ENCODE measurements at regions not wholly inside any gene's neighbourhood (a gene's known extent, or its start where the extent isn't known, plus 50 kb on each side); places are given as distances from the start of the nearest gene placed in this dataset.

DNA sequence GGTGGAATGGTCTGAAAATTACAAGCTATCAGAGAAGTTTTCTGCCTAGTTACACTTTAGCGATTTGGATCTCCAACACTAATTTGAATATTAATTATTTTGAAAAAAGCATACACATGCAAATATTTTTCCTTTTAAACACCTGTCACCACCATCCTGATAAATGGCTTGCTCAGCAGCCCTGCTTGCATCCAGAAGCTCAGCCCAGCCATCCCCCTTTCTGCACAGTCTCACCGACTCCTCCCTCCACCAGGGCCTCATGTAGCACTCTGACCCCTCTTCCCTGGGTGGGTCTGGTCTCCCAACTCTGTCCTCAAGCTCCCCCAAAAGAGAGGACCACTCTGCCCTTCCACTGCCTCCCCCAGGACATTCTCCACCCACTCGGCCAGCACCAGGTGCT lies 70.0 kb downstream of the C5orf15 start:
- TF ChIP-seq, protein P1, sequence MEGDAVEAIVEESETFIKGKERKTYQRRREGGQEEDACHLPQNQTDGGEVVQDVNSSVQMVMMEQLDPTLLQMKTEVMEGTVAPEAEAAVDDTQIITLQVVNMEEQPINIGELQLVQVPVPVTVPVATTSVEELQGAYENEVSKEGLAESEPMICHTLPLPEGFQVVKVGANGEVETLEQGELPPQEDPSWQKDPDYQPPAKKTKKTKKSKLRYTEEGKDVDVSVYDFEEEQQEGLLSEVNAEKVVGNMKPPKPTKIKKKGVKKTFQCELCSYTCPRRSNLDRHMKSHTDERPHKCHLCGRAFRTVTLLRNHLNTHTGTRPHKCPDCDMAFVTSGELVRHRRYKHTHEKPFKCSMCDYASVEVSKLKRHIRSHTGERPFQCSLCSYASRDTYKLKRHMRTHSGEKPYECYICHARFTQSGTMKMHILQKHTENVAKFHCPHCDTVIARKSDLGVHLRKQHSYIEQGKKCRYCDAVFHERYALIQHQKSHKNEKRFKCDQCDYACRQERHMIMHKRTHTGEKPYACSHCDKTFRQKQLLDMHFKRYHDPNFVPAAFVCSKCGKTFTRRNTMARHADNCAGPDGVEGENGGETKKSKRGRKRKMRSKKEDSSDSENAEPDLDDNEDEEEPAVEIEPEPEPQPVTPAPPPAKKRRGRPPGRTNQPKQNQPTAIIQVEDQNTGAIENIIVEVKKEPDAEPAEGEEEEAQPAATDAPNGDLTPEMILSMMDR (IDR thresholded peaks at IDR 0.05; ENCODE audit: low read depth, low read length, missing control alignments) = no peak
- no peaks in the 10 kb centered on the region for H3K27me3 ChIP-seq (replicated peaks)
- H3K4me3 ChIP-seq (ENCODE audit: low read depth, low read length) = no peak overlapping the region
- H3K36me3 ChIP-seq (replicated peaks) = no peaks in the 10 kb centered on the region
- in situ Hi-C loops (cut with HindIII; ENCODE audit: low pct_ligation_motif_present, low sequenced_read_pairs) = no loop called here
- no peak for DNase-seq
- H3K27ac ChIP-seq = no peak overlapping the region

DNA sequence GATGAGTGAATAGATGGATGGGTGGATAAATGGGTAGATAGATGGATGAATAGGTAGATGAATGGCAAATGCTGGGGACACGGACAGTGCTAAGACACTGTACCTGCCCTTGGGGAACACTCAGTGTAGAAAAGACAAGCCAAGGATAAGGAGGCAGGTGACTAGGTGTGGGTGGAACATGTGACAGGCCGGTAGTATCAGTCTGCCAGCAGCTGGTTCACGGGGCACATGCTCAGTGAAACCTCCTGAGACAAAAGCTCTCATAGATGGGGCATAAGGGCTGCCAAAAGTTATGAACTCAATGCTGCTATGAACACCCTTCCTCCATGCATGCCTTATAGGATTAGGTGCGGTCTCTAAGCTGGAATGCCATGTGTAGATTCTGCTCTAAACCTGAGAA lies 71.0 kb downstream of the C5orf15 start:
- H3K4me3 ChIP-seq (ENCODE audit: low read depth, low read length) = no peak overlapping the region
- no peak for DNase-seq
- H3K27ac ChIP-seq = no peak overlapping the region
- H3K36me3 ChIP-seq (replicated peaks) = no peaks in the 10 kb centered on the region
- in situ Hi-C loops (cut with HindIII; ENCODE audit: low pct_ligation_motif_present, low sequenced_read_pairs) = no loop called here
- TF ChIP-seq, protein P1 (IDR thresholded peaks at IDR 0.05; ENCODE audit: low read depth, low read length, missing control alignments) = no peak
- no peaks in the 10 kb centered on the region for H3K27me3 ChIP-seq (replicated peaks)

DNA sequence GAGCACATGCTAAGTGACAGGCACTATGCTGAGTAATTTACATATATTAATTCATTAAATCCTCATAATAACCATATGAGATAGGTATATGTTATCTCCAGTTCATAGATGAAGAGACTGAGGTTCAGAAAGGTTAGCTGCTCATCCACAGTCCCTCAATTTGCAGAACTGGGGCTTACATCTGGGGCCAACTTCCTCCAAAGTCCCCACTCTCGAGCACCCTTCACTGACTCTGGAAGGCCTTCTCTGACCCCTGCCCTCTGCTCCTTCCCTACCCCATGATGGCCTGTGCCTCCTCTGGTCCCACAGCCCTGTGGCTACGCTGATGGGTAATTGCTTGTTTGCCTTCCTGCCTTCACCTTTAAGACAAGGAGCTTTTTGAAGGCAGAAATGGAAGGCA lies 71.6 kb downstream of the C5orf15 start:
- in situ Hi-C loops (cut with HindIII; ENCODE audit: low pct_ligation_motif_present, low sequenced_read_pairs) = no loop called here
- DNase-seq = no peak
- Histone ChIP-seq H3K27me3 (replicated peaks) (no peaks in the 10 kb centered on the region), H3K4me3 (ENCODE audit: low read depth, low read length) (no peak overlapping the region), H3K36me3 (replicated peaks) (no peaks in the 10 kb centered on the region), H3K27ac (no peak overlapping the region)
- TF ChIP-seq, protein P1 (IDR thresholded peaks at IDR 0.05; ENCODE audit: low read depth, low read length, missing control alignments) = no peak

DNA sequence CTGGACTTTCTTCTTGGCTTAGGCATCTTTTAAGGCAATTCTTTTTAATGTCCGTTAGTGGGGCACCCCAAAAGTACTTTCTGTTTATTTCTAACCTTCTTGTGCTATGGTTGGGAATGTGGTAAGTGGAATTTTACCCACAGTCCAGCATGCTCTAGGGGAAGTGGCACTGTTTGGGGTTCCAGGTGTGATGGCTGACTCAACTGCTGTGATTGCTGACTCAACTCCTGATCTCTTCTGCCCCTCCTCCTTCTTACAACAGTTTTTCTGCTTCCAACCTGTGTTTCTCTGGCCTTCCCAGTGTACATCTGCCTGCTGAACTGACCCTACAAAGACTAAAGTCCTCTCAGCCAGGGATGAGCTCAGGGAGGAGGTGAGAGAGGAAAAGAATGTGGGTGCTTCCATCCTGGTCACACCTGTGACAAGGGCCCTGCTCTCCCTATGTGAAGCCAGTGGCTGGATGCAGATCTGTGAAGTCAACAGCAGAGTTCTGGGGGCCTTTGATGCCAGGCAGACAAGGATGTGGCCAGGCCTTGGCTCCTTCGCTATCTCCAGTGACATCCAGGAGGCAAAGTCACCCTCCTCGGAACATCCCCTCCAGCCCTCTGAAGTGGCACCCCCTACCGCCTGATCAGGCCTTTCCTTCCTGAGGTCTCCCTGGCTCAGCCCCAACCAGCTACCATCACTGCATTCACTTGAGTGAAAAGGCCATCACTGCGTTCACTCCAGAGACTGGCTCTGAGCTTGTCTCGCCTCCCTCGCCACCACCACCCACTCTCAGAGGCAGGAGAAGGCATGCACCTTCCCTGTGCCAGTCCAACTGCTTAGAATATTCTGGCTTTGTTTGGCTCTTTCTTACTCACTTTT lies 72.2 kb downstream of the C5orf15 start:
- no peak overlapping the region for H3K27ac ChIP-seq
- no peak for DNase-seq
- in situ Hi-C loops (cut with HindIII; ENCODE audit: low pct_ligation_motif_present, low sequenced_read_pairs) = no loop called here
- H3K27me3 ChIP-seq (replicated peaks) = no peaks in the 10 kb centered on the region
- TF ChIP-seq, protein P1 (IDR thresholded peaks at IDR 0.05; ENCODE audit: low read depth, low read length, missing control alignments) = no peak
- no peaks in the 10 kb centered on the region for H3K36me3 ChIP-seq (replicated peaks)
- no peak overlapping the region for H3K4me3 ChIP-seq (ENCODE audit: low read depth, low read length)

DNA sequence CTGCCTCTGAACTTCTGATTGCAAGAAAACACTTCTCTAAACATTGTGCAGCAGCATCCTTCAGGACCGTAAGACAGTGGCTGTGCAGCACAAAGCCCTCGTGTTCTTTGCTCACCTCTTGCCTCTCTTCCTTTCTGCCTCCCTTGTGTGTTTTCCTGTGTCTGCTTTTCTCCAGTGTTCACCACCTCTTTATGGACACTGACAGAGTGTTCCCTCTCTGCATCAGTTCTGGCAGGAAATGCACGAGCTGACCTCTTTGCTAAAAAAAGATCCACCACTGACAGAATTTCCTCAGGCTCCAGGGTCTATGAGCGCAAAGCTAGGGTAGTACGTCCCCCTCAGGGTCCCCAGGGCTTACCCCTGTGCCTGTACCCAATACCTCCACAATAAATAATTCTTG lies 74.3 kb downstream of the C5orf15 start:
- TF ChIP-seq, protein P1 (IDR thresholded peaks at IDR 0.05; ENCODE audit: low read depth, low read length, missing control alignments) = no peak
- no peak overlapping the region for H3K4me3 ChIP-seq (ENCODE audit: low read depth, low read length)
- no peaks in the 10 kb centered on the region for H3K27me3 ChIP-seq (replicated peaks)
- in situ Hi-C loops (cut with HindIII; ENCODE audit: low pct_ligation_motif_present, low sequenced_read_pairs) = no loop called here
- DNase-seq = no peak
- H3K27ac ChIP-seq = no peak overlapping the region
- no peaks in the 10 kb centered on the region for H3K36me3 ChIP-seq (replicated peaks)

DNA sequence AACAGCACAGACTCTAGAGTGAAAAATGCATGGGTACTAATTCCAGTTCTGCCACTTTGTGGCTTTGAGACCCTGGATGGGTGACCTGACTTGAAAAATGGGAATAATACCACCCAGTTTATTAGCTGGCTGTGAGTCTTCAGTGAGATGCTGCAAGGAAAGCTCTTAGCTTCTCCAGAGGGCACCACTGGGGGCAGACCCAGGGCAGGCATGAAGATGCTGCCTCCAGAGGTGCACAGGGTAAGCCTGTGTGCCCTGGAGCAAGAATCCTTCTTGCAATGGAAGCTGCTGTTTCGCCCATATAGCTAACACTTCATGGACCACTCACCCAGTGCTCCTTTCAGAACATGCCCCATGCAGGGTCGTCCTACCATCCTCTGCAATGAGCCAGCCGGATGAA lies 75.7 kb downstream of the C5orf15 start:
- in situ Hi-C loops (cut with HindIII; ENCODE audit: low pct_ligation_motif_present, low sequenced_read_pairs) = no loop called here

More for the DNA sequence above, 75.7 kb downstream of the C5orf15 start:
- no peaks in the 10 kb centered on the region for H3K27me3 ChIP-seq (replicated peaks)
- no peak overlapping the region for H3K4me3 ChIP-seq (ENCODE audit: low read depth, low read length)
- no peaks in the 10 kb centered on the region for H3K36me3 ChIP-seq (replicated peaks)
- DNase-seq = no peak
- no peak overlapping the region for H3K27ac ChIP-seq
- TF ChIP-seq, protein P1 (IDR thresholded peaks at IDR 0.05; ENCODE audit: low read depth, low read length, missing control alignments) = no peak
